Glomerular visceral epithelial cell (primary cell): ENCODE measurements at regions not wholly inside any gene's neighbourhood (a gene's known extent, or its start where the extent isn't known, plus 50 kb on each side); places are given as distances from the start of the nearest gene placed in this dataset.
"Not testable (repeated sequence)": the region's sequence is repeated elsewhere in the genome, so short reads cannot be mapped to it uniquely, and the experiment has no call there.

ENCODE experiments used
- DNase-seq: peaks from one replicate; pipeline ENCODE4 v3.0.0-alpha.2; 2016; ENCODE audit errors: extremely low spot score

- no peak for DNase-seq
Measured at GRCh38 chr5:85841653-85842052, 776.1 kb upstream of the COX7C start.

GRCh38 chr5:85843535-85843934, 774.2 kb upstream of the COX7C start:
- DNase-seq, result no peak

- DNase-seq, result no peak
Measured at GRCh38 chr5:85849411-85849810, 768.3 kb upstream of the COX7C start.

- no peak for DNase-seq
Measured at GRCh38 chr5:85865296-85865695, 752.4 kb upstream of the COX7C start.

DNA sequence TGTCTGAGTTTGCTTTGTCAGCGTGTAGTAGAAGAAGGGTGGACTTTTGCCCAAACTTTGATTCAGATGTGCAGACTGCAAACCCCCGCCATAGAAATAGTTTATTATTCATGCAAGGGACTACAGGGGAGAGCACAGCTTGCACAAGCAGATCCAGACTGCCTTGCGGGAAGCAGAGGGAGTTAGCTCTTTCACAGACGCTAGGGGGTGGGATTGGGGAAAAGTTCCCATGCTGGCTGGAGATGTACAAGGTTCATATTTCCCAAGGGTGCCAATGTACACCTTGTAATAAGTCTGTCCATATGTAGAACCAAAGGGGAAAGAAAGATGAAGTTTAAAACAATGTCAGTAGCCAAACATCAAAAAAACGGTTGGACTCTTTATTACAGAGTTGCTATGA, 749.7 kb upstream of the COX7C start:
- DNase-seq, result no peak

DNA sequence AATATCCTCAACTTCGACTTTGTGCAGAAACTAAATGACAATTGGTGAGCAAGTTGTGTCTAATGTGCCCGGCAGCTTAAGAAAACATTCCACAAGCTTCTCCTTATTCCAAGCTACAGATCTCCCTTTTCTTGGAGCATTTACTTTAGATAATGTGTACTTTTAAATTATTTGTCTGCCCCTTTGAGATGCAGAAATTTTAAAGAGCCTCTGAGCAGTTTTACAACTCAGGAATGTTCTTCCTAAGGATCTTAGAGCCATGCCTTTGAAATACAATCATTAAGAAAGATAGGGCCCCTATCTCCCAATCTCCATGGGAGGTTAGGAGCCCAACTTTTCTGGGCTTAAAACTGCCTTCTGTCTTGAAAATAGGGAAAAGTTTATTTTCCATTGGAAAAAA, 723.7 kb upstream of the COX7C start:
- DNase-seq, result no peak

DNA sequence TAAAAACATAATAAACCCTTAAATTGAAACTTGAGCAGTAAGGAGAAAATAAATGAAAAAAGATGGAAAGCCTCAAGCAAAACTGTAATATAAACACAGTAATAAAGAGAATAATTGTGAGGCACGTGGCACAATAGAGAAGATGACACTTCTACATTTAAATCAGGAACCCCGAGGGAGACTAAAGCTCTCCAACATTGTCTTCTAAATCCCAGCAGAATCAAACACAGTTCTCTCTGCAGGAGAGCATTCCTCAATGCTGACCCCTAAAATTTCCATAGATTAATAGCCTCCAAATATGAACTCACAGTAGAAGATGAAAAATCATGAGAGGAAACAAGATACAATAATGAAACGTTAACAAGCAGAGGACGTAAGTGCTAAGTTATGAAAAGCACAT, 721.2 kb upstream of the COX7C start:
- no peak for DNase-seq

- DNase-seq, result no peak
Measured at GRCh38 chr5:85906460-85906859, 711.3 kb upstream of the COX7C start.

- DNase-seq, result no peak
Measured at GRCh38 chr5:85910335-85910734, 707.4 kb upstream of the COX7C start.

- DNase-seq, result no peak
Measured at GRCh38 chr5:85920984-85921383, 696.8 kb upstream of the COX7C start.

GRCh38 chr5:85921590-85921989, 696.2 kb upstream of the COX7C start:
- no peak for DNase-seq

DNA sequence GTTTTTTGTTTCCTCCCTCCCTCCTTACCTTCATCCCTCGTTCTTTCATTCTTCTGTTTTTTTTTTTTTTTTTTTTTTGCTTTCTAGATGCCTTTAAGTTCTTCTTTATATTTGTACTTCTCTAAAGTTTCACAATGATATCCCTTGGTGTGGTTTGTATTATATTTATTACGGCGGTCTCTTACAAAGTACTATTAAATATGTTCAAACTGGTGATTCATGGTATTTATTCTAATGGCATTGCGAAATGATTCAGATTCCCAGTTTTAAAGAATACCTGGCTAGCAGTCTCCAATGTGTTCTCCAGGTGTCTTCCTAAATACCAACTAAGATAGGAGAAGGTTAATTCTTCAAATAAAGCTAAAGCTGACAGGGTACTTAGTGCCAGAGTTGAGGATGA, 690.1 kb upstream of the COX7C start:
- DNase-seq, result no peak

DNA sequence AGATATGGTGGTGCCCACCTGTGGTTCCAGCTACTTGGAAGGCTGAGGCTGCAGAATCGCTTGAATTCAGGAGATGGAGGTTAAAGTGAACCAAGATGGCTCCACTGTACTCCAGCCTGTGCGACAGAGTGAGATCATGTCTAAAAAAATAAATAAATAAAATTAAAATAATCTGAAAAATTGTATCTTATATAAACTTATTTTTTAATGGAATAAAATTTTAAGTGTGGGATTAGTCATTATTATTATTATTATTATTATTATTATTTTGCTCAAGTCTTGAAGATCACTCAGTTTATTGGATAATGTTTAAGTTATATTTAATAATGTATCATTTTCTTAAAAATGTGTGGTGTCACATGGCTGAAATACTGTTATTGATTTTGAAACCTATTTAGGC, 688.0 kb upstream of the COX7C start:
- DNase-seq, result no peak

- DNase-seq, result peak; percentile 44
Measured at GRCh38 chr5:85931220-85931619, 686.5 kb upstream of the COX7C start.

- no peak for DNase-seq
Measured at GRCh38 chr5:85938201-85938600, 679.5 kb upstream of the COX7C start.

DNA sequence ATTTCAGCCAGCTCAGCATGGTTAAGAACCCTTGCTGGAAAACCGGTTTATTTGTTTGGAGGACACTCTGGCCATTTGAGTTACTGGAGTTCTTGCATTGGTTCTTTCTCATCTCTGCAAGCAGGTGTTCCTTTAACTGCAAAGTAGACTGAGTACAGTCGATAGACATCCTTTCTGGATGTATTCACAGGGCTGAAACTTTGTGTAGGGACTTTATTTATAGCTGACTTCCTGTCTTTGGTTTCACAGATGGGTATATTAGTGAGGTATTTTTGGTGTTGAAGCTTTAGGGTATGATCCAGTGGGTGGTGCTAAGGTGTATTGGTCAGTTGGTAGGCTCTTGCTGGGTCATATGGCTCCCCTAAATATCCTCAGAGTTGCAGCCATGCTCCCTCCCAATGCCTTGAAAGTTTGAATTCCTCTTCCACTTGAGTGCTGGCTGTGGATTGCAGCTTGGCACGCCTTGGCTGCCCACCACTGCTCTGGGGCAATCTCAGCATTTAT, 666.0 kb upstream of the COX7C start:
- DNase-seq, result no peak

DNA sequence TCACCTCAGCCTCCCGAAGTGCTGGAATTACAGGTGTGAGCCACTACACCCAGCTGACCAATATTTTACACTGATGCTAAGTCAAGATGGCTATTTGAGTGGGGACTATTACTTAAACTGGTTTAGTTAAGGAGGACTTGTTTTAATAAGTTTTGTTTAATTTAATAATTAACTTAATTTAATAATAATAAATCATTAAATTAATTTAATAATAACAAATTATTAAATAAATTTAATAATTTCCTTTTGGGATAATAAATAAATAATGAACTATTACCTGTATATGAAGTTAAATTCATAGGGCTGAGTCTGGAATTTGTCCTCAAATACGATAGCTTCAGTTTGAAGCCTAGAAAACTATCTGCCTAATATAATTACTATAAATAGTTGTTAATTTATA, 665.1 kb upstream of the COX7C start:
- no peak for DNase-seq

DNA sequence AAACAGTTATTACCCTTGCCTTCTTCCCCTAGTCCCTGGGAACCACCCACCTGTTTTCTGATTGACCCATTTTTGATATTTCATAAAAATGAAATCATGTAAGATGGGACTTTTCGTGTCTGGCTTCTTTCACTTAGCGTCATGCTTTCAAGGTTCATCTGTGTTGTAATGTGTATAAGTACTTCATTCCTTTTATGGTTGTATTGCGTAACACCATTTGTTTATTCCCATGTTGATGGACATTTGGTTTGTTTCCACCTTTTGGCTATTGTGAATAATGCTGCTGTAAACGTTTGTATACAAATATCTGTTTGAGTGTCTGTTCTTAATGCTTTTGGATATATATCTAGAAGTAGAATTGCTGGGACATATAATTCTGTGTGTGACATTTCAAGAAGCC, 650.1 kb upstream of the COX7C start:
- no peak for DNase-seq

DNA sequence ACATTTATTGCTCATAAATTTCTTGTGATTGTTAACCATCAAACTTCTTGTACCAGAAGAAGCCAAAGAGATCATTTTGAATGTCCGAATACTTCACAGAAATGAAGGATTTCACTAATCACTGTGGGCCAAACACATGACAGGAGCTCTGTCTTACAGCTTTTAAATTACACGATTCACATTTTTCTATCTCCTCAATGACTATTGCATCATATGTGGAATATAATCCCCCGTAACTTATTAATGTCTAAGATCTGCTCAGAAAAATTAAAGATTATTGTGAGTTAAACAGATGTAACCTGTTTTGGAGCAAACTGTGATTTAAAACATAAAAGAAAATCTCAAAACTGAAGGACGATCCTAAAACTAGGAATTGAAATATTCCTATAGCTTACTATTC, 645.2 kb upstream of the COX7C start:
- DNase-seq, result no peak

DNA sequence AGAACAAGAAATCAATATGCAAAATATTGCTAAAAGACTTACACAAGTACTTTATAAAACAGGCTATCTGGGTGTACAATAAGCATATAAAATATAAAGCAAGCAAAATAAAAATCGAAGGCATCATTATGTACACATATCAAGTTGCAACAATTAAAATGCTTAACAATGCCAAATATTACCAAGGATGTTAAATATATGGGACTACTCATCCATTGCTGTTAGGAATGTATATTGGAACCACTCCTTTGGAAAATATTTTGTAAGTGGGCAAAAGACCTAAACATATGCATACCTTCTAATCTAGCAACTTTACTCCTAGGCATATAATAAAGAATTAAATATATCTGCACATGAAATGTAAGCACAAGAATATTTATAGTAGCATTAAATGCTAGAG, 632.6 kb upstream of the COX7C start:
- DNase-seq, result no peak

DNA sequence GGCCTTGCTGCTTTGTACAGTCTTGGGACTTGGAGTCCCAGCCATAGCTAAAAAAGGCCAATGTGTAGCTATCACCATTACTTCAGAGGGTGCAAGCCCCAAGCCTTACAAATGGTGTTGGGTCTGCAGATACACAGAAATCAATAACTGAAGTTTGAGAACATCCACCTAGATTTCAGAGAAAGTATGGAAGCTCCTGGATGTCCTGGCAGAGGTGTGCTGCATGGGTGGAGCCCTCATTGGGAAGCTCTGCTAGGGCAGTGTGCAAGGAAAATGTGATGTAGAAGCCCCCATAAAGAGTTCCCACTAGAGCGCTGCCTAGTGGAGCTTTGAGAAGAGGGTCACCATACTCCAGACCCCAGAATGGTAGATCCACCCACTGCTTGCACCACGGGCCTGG, 626.7 kb upstream of the COX7C start:
- DNase-seq, result no peak

- DNase-seq, result not testable (repeated sequence)
Measured at GRCh38 chr5:85994653-85995052, 623.1 kb upstream of the COX7C start.

DNA sequence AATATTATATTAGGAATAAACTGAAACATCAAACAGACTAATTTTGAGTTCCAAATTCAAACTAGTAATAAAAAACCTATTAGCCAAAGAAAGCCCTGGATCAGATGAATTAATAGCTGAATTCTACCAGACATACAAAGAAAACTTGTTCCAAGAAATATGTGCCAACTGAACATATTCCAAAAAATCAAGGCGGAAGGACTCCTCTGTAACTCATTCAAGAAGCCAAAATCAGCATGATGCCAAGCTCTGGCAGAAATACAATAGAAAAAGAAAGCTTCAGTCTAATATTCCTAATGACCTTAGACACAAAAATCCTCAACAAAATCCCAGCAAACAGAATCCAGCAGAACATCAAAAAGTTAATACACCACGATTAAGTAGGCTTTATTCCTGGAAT, 619.1 kb upstream of the COX7C start:
- DNase-seq, result no peak

DNA sequence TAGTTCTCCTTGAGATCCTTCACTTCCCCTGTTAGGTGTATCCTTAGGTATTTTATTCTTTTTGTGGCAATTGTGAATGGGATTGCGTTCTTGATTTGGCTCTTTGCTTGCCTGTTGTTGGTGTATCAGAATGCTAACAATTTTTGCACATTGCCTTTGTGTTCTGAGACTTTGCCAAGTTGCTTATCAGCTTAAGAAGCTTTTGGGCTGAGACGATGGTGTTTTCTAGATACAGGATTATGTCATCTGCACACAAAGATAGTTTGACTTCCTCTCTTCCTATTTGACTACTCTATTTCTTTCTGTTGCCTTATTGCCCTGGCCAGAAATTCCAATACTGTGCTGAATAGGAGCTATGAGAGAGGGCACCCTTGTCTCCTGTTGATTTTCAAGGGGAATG, 609.4 kb upstream of the COX7C start:
- no peak for DNase-seq

DNA sequence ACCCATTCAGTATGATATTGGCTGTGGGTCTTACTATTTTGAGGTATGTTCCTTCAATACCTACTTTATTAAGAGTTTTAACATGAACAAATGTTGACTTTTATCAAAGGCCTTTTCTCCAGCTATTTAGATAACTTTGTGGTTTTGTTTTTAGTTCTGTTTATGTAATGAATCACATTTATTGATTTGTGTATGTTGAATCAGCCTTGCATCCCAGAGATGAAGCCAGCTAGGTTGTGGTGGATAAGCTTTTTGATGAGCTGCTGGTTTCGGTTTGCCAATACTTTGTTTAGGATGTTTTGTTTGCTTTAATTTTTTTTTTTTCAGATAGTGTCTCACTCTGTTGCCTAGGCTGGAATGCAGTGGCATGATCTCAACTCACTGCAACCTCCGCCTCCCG, 609.0 kb upstream of the COX7C start:
- DNase-seq, result no peak
